Loucy (cell line): ENCODE measurements at regions not wholly inside any gene's neighbourhood (a gene's known extent, or its start where the extent isn't known, plus 50 kb on each side); places are given as distances from the start of the nearest gene placed in this dataset.

ENCODE experiments used
- H2AFZ ChIP-seq: fragments of 200-600 bp; sonication (generic); 2 replicates; pipeline ENCODE4 v1.6.0; 2016; ENCODE audit warnings: antibody characterized with exemption, mild to moderate bottlenecking, low read length, moderate library complexity
- H3F3A ChIP-seq: fragments of 200-600 bp; 2 replicates; pipeline ENCODE4 v1.6.0; 2016; ENCODE audit warnings: antibody characterized with exemption, low read depth, mild to moderate bottlenecking
- H3K27me3 ChIP-seq: fragments of 200-600 bp; sonication (generic); 2 replicates; pipeline ENCODE4 v1.6.1; 2014; ENCODE audit warnings: low read length, mild to moderate bottlenecking; ENCODE audit not compliant: insufficient read depth, poor library complexity, severe bottlenecking
- H3K36me3 ChIP-seq: fragments of 200-600 bp; sonication (generic); 2 replicates; pipeline ENCODE4 v1.6.1; 2016; ENCODE audit warnings: low read length; ENCODE audit not compliant: insufficient read depth
- H3K4me1 ChIP-seq: fragments of 200-600 bp; sonication (generic); 2 replicates; pipeline ENCODE4 v1.5.1; 2014; ENCODE audit warnings: low read length, mild to moderate bottlenecking; ENCODE audit not compliant: insufficient read depth, poor library complexity, severe bottlenecking
- H3K4me2 ChIP-seq: fragments of 200-600 bp; sonication (generic); 2 replicates; pipeline ENCODE4 v1.6.0; 2014; ENCODE audit warnings: antibody characterized with exemption, low read length, low read depth, mild to moderate bottlenecking; ENCODE audit not compliant: poor library complexity, severe bottlenecking
- H3K4me3 ChIP-seq: fragments of 200-600 bp; sonication (generic); 2 replicates; pipeline ENCODE4 v1.5.1; 2014; ENCODE audit warnings: low read length, mild to moderate bottlenecking, mixed read lengths; ENCODE audit not compliant: poor library complexity, severe bottlenecking
- H3K79me2 ChIP-seq: fragments of 200-600 bp; sonication (generic); 2 replicates; pipeline ENCODE4 v1.6.1; 2014; ENCODE audit warnings: low read length; ENCODE audit not compliant: insufficient read depth
- H3K9ac ChIP-seq: fragments of 200-600 bp; sonication (generic); 2 replicates; pipeline ENCODE4 v1.6.0; 2014; ENCODE audit warnings: mild to moderate bottlenecking, low read depth, low read length, moderate library complexity; ENCODE audit not compliant: poor library complexity, severe bottlenecking
- H3K9me2 ChIP-seq: fragments of 200-600 bp; sonication (generic); replicated peaks from 2 replicates; pipeline ENCODE4 v1.6.1; 2016; ENCODE audit warnings: low read depth, low read length, mixed read lengths
- H3K9me3 ChIP-seq: fragments of 200-600 bp; sonication (generic); 2 replicates; pipeline ENCODE4 v1.6.1; 2014; ENCODE audit warnings: mild to moderate bottlenecking, antibody characterized with exemption, low read length, low read depth; ENCODE audit not compliant: insufficient read depth
- H4K20me1 ChIP-seq: fragments of 200-600 bp; sonication (generic); 2 replicates; pipeline ENCODE4 v1.6.0; 2014; ENCODE audit warnings: antibody characterized with exemption, low read length, mild to moderate bottlenecking; ENCODE audit not compliant: insufficient read depth, poor library complexity, severe bottlenecking
- EZH2phosphoT487 ChIP-seq: fragments of 200-600 bp; IDR thresholded peaks from 2 replicates; pipeline ENCODE4 v1.6.1; 2018; ENCODE audit warnings: antibody characterized with exemption, mild to moderate bottlenecking, moderate library complexity, borderline replicate concordance
- TF ChIP-seq, protein P1 (sequence below): fragments of 200-600 bp; sonication (generic); conservative IDR thresholded peaks from 2 replicates; pipeline ENCODE4 v1.5.1; 2014; ENCODE audit warnings: mild to moderate bottlenecking, antibody characterized with exemption, low read length

DNA sequence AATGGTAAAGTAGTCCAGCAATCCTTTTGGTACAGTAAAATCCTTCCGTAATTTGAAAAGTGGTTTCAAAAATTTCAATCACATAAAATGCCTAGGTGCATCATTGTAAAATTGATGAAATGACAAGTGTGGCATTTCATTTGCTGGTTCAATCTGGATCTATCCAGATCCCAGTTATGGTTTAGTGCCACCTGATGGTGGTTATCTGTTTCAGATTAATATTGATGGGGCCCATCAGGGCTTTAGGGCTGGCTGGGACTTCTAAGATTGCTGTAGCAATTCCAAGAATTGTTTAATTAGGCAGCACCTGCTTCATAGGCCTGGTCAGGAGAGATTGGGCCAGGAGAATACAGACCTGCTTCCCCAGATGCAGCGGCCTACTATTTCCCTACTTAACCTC, 55.5 kb upstream of the PIK3C3 start:
- Histone ChIP-seq H3K9me3 (peaks cover 4% of the 10 kb centered on the region; the same call in 1 of the 2 replicates), H3K4me3 (no peak overlapping the region), H3K4me1 (no peaks in the 10 kb centered on the region), H2AFZ (no peak overlapping the region), H3K9me2 (no peaks in the 10 kb centered on the region), H3K36me3 (no peaks in the 10 kb centered on the region), H4K20me1 (no peaks in the 10 kb centered on the region), H3K27me3 (peaks cover 13% of the 10 kb centered on the region), H3K79me2 (no peaks in the 10 kb centered on the region), H3F3A (no peaks in the 10 kb centered on the region), H3K4me2 (no peak overlapping the region), H3K9ac (no peak overlapping the region)
- TF ChIP-seq EZH2phosphoT487, result no peak
- TF ChIP-seq, protein P1, sequence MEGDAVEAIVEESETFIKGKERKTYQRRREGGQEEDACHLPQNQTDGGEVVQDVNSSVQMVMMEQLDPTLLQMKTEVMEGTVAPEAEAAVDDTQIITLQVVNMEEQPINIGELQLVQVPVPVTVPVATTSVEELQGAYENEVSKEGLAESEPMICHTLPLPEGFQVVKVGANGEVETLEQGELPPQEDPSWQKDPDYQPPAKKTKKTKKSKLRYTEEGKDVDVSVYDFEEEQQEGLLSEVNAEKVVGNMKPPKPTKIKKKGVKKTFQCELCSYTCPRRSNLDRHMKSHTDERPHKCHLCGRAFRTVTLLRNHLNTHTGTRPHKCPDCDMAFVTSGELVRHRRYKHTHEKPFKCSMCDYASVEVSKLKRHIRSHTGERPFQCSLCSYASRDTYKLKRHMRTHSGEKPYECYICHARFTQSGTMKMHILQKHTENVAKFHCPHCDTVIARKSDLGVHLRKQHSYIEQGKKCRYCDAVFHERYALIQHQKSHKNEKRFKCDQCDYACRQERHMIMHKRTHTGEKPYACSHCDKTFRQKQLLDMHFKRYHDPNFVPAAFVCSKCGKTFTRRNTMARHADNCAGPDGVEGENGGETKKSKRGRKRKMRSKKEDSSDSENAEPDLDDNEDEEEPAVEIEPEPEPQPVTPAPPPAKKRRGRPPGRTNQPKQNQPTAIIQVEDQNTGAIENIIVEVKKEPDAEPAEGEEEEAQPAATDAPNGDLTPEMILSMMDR, result peak; percentile 40

DNA sequence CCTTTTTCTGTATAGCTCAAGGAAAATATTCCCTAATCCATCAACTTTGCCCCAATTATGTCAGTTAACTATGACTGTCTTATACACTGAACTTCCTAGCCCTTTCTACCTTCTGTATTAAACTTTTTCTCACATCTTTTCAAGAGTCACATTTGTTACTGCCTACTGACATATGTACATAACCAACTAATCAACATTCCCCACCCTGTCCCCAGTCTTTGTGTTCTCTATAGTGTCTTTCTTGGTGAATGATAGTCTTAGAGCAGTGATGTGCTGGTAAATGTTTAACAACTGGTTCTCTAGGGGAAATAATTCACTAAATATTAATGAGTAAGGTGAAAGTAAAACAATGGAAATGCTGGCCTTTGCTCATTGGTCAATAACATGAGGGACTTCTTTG, 61.6 kb upstream of the PIK3C3 start:
- Histone ChIP-seq H3K36me3 (no peaks in the 10 kb centered on the region), H3K79me2 (no peaks in the 10 kb centered on the region), H3K4me2 (no peak overlapping the region), H3K9me3 (peaks cover 4% of the 10 kb centered on the region; the same call in 1 of the 2 replicates), H3F3A (no peaks in the 10 kb centered on the region), H3K27me3 (no peaks in the 10 kb centered on the region), H3K9ac (no peak overlapping the region), H4K20me1 (no peaks in the 10 kb centered on the region), H3K9me2 (no peaks in the 10 kb centered on the region), H3K4me1 (no peaks in the 10 kb centered on the region), H2AFZ (no peak overlapping the region), H3K4me3 (no peak overlapping the region)
- TF ChIP-seq EZH2phosphoT487, result no peak
- TF ChIP-seq, protein P1, result no peak

GRCh38 chr18:41887100-41887499, 67.9 kb upstream of the PIK3C3 start:
- Histone ChIP-seq H3K9ac (no peak overlapping the region), H4K20me1 (no peaks in the 10 kb centered on the region), H3K4me3 (no peak overlapping the region), H3K4me2 (no peak overlapping the region), H3F3A (no peaks in the 10 kb centered on the region), H3K9me2 (no peaks in the 10 kb centered on the region), H2AFZ (no peak overlapping the region), H3K27me3 (no peaks in the 10 kb centered on the region), H3K79me2 (no peaks in the 10 kb centered on the region), H3K36me3 (no peaks in the 10 kb centered on the region), H3K9me3 (no peaks in the 10 kb centered on the region), H3K4me1 (no peaks in the 10 kb centered on the region)
- no peak for TF ChIP-seq EZH2phosphoT487
- TF ChIP-seq, protein P1, result no peak
